Stimulated activated CD8-positive, alpha-beta memory T cell treated with anti-CD3 and anti-CD28 coated beads, Interleukin-15, amount 100 ng/mL, for 24 hours (primary cell): ENCODE measurements at regions not wholly inside any gene's neighbourhood (a gene's known extent, or its start where the extent isn't known, plus 50 kb on each side); places are given as distances from the start of the nearest gene placed in this dataset.

Experiments
- DNase-seq: peaks from one replicate; pipeline ENCODE4 v3.0.0-alpha.2; 2020; ENCODE audit warnings: low read depth

GRCh38 chr14:22097586-22098292 lies 424.1 kb upstream of the OR4E1 start:
- no peak for DNase-seq

- no peak for DNase-seq
These were observed 423.5 kb upstream of the OR4E1 start for GRCh38 chr14:22097072-22097471.

GRCh38 chr14:22096514-22096895 lies 422.9 kb upstream of the OR4E1 start:
- DNase-seq: no peak

GRCh38 chr14:22095860-22096513 lies 422.4 kb upstream of the OR4E1 start:
- no peak for DNase-seq

- no peak for DNase-seq
These were observed 416.3 kb upstream of the OR4E1 start for GRCh38 chr14:22089940-22090339.

- DNase-seq: no peak
These were observed 415.2 kb upstream of the OR4E1 start for GRCh38 chr14:22088614-22089342.

GRCh38 chr14:22086131-22086530 lies 412.5 kb upstream of the OR4E1 start:
- DNase-seq: no peak

GRCh38 chr14:22084393-22085281 lies 411.0 kb upstream of the OR4E1 start:
- no peak for DNase-seq

- DNase-seq: no peak
These were observed 407.7 kb upstream of the OR4E1 start for GRCh38 chr14:22081337-22081736.

GRCh38 chr14:22079766-22080165 lies 406.1 kb upstream of the OR4E1 start:
- DNase-seq: no peak

- DNase-seq: no peak
These were observed 400.2 kb upstream of the OR4E1 start for GRCh38 chr14:22073801-22074200.

- DNase-seq: no peak
These were observed 397.4 kb upstream of the OR4E1 start for GRCh38 chr14:22071006-22071405.

GRCh38 chr14:22070119-22070982 lies 396.7 kb upstream of the OR4E1 start:
- no peak for DNase-seq

GRCh38 chr14:22065347-22065746 lies 391.7 kb upstream of the OR4E1 start:
- DNase-seq: no peak

GRCh38 chr14:22059201-22059600 lies 385.6 kb upstream of the OR4E1 start:
- DNase-seq: no peak

GRCh38 chr14:22052795-22053194 lies 379.2 kb upstream of the OR4E1 start:
- DNase-seq: no peak

GRCh38 chr14:22047115-22047514 lies 373.5 kb upstream of the OR4E1 start:
- DNase-seq: no peak

- no peak for DNase-seq
These were observed 372.4 kb upstream of the OR4E1 start for GRCh38 chr14:22046063-22046462.

- no peak for DNase-seq
These were observed 370.6 kb upstream of the OR4E1 start for GRCh38 chr14:22044193-22044592.

GRCh38 chr14:22040781-22041125 lies 367.1 kb upstream of the OR4E1 start:
- DNase-seq: no peak
